ENCODE measurements at regions not wholly inside any gene's neighbourhood (a gene's known extent, or its start where the extent isn't known, plus 50 kb on each side); places are given as distances from the start of the nearest gene placed in this dataset.

DNA sequence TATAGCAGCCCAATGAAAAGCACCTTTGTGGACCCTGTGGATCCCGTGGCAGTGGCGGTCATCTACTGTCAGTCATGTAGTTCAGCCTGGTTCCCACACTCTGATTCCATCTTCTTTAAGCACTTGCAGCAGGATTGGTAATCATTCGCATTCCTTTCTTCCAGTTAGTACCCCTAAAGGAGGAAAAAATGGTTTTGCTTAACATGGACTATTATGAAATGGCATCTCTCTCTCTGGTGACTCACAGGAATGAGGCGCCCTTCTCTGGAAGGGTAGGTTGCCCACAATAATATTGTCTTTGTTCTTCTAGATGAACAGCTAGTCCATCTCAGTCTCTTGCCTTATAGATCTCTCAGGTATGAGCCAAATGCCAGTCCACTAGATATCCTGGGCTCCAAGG is 127.9 kb upstream of the MROH9 start:
- TF ChIP-seq, protein P1, sequence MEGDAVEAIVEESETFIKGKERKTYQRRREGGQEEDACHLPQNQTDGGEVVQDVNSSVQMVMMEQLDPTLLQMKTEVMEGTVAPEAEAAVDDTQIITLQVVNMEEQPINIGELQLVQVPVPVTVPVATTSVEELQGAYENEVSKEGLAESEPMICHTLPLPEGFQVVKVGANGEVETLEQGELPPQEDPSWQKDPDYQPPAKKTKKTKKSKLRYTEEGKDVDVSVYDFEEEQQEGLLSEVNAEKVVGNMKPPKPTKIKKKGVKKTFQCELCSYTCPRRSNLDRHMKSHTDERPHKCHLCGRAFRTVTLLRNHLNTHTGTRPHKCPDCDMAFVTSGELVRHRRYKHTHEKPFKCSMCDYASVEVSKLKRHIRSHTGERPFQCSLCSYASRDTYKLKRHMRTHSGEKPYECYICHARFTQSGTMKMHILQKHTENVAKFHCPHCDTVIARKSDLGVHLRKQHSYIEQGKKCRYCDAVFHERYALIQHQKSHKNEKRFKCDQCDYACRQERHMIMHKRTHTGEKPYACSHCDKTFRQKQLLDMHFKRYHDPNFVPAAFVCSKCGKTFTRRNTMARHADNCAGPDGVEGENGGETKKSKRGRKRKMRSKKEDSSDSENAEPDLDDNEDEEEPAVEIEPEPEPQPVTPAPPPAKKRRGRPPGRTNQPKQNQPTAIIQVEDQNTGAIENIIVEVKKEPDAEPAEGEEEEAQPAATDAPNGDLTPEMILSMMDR (IDR thresholded peaks at IDR 0.05), result no peak
- TF ChIP-seq EZH2 (IDR thresholded peaks at IDR 0.05), result no peak
- no peak for TF ChIP-seq EZH2phosphoT487 (IDR thresholded peaks at IDR 0.05)
